Lung (tissue), 11 donors: ENCODE measurements at regions not wholly inside any gene's neighbourhood (a gene's known extent, or its start where the extent isn't known, plus 50 kb on each side); places are given as distances from the start of the nearest gene placed in this dataset.

Experiments
- ATAC-seq: fragments of 200-7000 bp; cut with Tn5 transposase; one replicate; pipeline ENCODE4 v1.9.1; 2020; ENCODE audit warnings: moderate number of reproducible peaks; ENCODE audit not compliant: insufficient read depth, low FRiP score
- DNase-seq, 3 donors: peaks; one replicate each; pipeline ENCODE4 v3.0.0-alpha.2; 2013 to 2017
- H3K27ac ChIP-seq, 2 donors: one replicate each; pipeline ENCODE4 v1.5.1; 2013; ENCODE audit warnings: mild to moderate bottlenecking in 2 of 2, moderate library complexity in 2 of 2, control low read depth in 1 of 2, inconsistent platforms in 1 of 2, low read depth in 1 of 2, low read length in 1 of 2
- H3K27me3 ChIP-seq, 3 donors: one replicate each; pipeline ENCODE4 v1.5.1; 2013; ENCODE audit warnings: low read length in 2 of 3; ENCODE audit not compliant: control insufficient read depth in 3 of 3, insufficient read depth in 3 of 3
- H3K36me3 ChIP-seq, 4 donors: one replicate each; pipeline ENCODE4 v1.5.1; 2013; ENCODE audit warnings: low read length in 4 of 4, mild to moderate bottlenecking in 1 of 4, moderate library complexity in 1 of 4; ENCODE audit not compliant: control insufficient read depth in 4 of 4, insufficient read depth in 4 of 4
- H3K4me1 ChIP-seq, 5 donors: one replicate each; pipeline ENCODE4 v1.5.1; 2013; ENCODE audit warnings: low read length in 5 of 5, mild to moderate bottlenecking in 2 of 5, moderate library complexity in 1 of 5; ENCODE audit not compliant: control insufficient read depth in 5 of 5, insufficient read depth in 5 of 5
- H3K4me3 ChIP-seq: one replicate; pipeline ENCODE4 v1.5.1; 2013; ENCODE audit warnings: mild to moderate bottlenecking, control low read depth, moderate library complexity
- H3K9ac ChIP-seq, 2 donors: one replicate each; pipeline ENCODE4 v1.5.1; 2013; ENCODE audit warnings: low read length in 2 of 2, control low read depth in 1 of 2; ENCODE audit not compliant: insufficient read depth in 1 of 2
- H3K9me3 ChIP-seq, 4 donors: one replicate each; pipeline ENCODE4 v1.5.1; 2013; ENCODE audit warnings: low read length in 3 of 4, mild to moderate bottlenecking in 1 of 4, moderate library complexity in 1 of 4; ENCODE audit not compliant: control insufficient read depth in 4 of 4, insufficient read depth in 3 of 4
- CTCF ChIP-seq: IDR thresholded peaks from 2 replicates; pipeline ENCODE4 v1.5.1; 2012; ENCODE audit warnings: mild to moderate bottlenecking; ENCODE audit errors: control extremely low read depth, extremely low read depth
- WGBS, 2 donors: extraction: QIAGEN DNeasy Blood & Tissue Kit; methylation state at CpG; one replicate each; pipeline ENCODE4 v1.1.7; 2013; 5-methylcytosine and 5-hydroxymethylcytosine counted together
- donor health status: control.
- donor health status: control.
- donor health status: Bipolar disorder and iron deficiency.
- donor health status: healthy.
- donor health status: DM: yes; HTN: yes; CAD: no.

GRCh38 chr1:229011022-229011421 lies 259.9 kb upstream of the RAB4A start:
- DNase-seq (no peak), ATAC-seq (no peak)
- no peak for TF ChIP-seq CTCF
- no peak overlapping the region for H3K4me3 ChIP-seq
- peaks cover 0 to 14% (median 0%) of the 10 kb centered on the region in 5 donors for H3K4me1 ChIP-seq
- no peaks in the 10 kb centered on the region for H3K27me3 ChIP-seq
- H3K9me3 ChIP-seq = no peaks in the 10 kb centered on the region
- H3K27ac ChIP-seq = no peak overlapping the region
- H3K9ac ChIP-seq = no peak overlapping the region
- no peaks in the 10 kb centered on the region for H3K36me3 ChIP-seq
- WGBS, 2 donors = 68 to 84% methylated on average over 2 of the region's 2 CpGs

DNA sequence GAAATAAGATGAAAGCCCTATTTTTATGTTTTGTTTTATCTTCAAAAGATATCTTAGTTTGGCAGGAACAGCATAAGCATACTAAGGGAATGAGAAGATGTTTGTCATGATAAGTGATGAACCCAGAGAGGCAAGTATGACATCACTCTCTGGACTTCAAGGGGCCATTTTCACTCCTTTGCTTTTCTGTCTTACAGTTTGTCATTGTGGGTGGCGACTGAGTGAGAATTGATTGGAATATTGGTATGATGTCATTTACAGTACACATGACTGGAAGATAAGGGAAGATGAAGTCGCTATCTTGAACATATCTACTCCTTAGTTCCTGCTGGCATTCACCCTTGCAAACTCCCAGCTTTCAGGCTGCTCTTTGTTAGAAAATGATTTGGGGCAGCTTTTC lies 258.1 kb upstream of the RAB4A start:
- no peak for TF ChIP-seq CTCF
- Histone ChIP-seq H3K9ac (no peak overlapping the region), H3K27me3 (no peaks in the 10 kb centered on the region), H3K9me3 (no peaks in the 10 kb centered on the region), H3K4me3 (no peak overlapping the region), H3K27ac (no peak overlapping the region), H3K4me1 (peaks cover 0 to 14% (median 0%) of the 10 kb centered on the region in 5 donors), H3K36me3 (no peaks in the 10 kb centered on the region)
- 84 to 95% methylated on average over 2 of the region's 2 CpGs for WGBS, 2 donors
- no peak for ATAC-seq
- DNase-seq = peak in 2 of 3 donors; percentile 36 to 49

DNA sequence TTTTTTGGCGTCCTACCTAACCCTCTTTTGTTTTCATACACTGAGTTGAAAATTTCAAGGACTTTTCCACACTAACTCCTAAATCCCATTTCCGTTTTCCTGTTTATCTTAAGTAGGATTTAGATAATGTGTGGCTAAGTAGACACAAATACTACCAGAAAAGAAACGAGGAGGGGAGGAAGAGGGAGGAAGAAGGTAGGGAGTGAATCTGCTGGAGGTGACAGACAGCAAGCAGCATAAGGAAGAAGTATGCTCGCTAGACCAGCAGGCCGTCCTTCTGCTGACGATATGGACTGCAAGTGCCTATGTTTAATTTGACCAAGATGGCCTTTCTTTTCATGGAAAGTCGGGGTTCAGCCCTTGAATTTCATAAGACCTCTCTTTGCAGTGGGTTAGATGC lies 256.9 kb upstream of the RAB4A start:
- H3K9me3 ChIP-seq = peaks cover 0 to 4% (median 0%) of the 10 kb centered on the region in 4 donors
- ATAC-seq (no peak), DNase-seq (peak in 1 of 3 donors; percentile 42)
- peaks cover 0 to 14% (median 0%) of the 10 kb centered on the region in 5 donors for H3K4me1 ChIP-seq
- no peak for TF ChIP-seq CTCF
- no peaks in the 10 kb centered on the region for H3K36me3 ChIP-seq
- H3K27ac ChIP-seq = no peak overlapping the region
- H3K4me3 ChIP-seq = no peak overlapping the region
- H3K9ac ChIP-seq = no peak overlapping the region
- WGBS, 2 donors = 54 to 74% methylated on average over 7 of the region's 7 CpGs
- no peaks in the 10 kb centered on the region for H3K27me3 ChIP-seq

DNA sequence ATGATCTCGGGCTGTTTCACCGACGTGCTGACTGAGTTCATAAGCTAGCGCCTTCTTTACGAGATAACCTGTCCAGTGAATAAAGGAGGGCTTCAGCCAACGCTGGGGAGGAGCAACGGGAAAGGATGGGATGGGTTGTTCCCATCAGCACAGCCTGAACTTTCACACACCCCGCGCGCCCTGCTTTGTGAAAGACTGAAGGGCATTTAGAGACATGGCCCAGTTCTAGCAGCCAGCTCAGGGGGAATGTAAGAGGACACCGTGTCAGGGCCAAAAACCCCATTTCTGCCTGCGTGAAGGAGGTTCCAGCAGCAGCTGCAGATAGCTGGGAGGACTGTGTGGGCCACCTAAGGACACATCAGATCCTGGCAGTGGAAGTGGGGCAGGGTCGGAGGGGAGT lies 255.1 kb upstream of the RAB4A start:
- H3K4me1 ChIP-seq = peaks cover 0 to 14% (median 5%) of the 10 kb centered on the region in 5 donors

More for the DNA sequence above, 255.1 kb upstream of the RAB4A start:
- Histone ChIP-seq H3K36me3 (no peaks in the 10 kb centered on the region), H3K27ac (peak overlapping the region in 1 of 2 donors; percentile 5), H3K9me3 (peaks cover 0 to 4% (median 0%) of the 10 kb centered on the region in 4 donors), H3K9ac (no peak overlapping the region), H3K27me3 (no peaks in the 10 kb centered on the region), H3K4me3 (no peak overlapping the region)
- no peak for TF ChIP-seq CTCF
- ATAC-seq (no peak), DNase-seq (peak; percentile 37 to 69 (median 53))
- 79 to 83% methylated on average over 13 of the region's 13 CpGs for WGBS, 2 donors
